OCI-LY3 (cell line): ENCODE measurements at regions not wholly inside any gene's neighbourhood (a gene's known extent, or its start where the extent isn't known, plus 50 kb on each side); places are given as distances from the start of the nearest gene placed in this dataset.

Source experiments
- CTCF ChIP-seq: fragments of 200-600, 300-600 bp; sonication (generic); IDR thresholded peaks from 2 replicates; pipeline ENCODE4 v1.5.1; 2014; ENCODE audit warnings: antibody characterized with exemption, low read length, low read depth
- EZH2phosphoT487 ChIP-seq: fragments of 200-600 bp; shearing (Covaris generic); IDR thresholded peaks from 2 replicates; pipeline ENCODE4 v1.6.1; 2018; ENCODE audit warnings: antibody characterized with exemption, mixed run types, low read depth

- TF ChIP-seq EZH2phosphoT487 = no peak
- TF ChIP-seq CTCF = no peak
These were observed 64.0 kb upstream of the EGR2 start for GRCh38 chr10:62880162-62880561.
